NCI-H345 treated with DMSO at 0.1 percent for 48 hours (cell line): ENCODE measurements at regions not wholly inside any gene's neighbourhood (a gene's known extent, or its start where the extent isn't known, plus 50 kb on each side); places are given as distances from the start of the nearest gene placed in this dataset.

Source experiments
- DNase-seq: peaks from one replicate; lab custom pipeline; 2025; ENCODE audit not compliant: unreplicated experiment; lab: John Stamatoyannopoulos, UW

DNA sequence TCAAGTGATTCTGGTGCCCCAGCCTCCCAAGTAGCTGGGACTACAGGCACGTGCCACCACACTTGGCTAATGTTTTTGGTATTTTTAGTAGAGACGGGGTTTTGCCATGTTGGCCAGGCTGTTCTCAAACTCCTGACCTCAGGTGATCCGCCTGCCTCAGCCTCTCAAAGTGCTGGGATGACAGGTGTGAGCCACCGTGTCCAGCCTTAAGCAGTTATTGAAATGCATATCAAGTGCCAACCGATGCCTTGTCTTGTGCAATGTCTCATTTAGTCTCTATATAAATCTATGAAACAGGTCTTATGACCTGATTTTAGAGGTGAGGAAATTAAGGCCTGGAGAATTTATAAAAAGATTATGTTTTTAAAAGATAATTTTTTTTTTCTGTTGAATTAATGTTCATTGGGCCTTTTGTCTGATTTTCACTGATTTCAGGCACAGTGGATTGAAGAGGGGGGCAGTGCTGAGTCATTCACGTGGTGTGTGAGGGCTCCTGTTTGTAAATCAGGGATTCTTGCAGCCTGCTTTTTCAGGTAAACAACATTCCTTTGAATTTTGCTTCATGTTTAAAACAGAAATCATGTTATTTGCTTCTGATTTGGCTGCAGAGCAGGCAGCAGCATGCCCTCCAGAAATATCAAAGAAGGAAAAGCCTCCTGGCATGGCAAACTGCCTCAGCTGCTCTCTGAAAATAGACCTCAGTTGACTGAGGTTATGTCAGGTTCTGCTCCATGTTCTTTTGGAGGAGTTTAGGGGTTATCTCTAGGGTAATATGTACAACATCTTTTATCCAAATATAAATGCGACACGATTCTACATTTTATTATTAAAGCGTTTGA, 407.0 kb upstream of the RGMA start:
- no peak for DNase-seq

DNA sequence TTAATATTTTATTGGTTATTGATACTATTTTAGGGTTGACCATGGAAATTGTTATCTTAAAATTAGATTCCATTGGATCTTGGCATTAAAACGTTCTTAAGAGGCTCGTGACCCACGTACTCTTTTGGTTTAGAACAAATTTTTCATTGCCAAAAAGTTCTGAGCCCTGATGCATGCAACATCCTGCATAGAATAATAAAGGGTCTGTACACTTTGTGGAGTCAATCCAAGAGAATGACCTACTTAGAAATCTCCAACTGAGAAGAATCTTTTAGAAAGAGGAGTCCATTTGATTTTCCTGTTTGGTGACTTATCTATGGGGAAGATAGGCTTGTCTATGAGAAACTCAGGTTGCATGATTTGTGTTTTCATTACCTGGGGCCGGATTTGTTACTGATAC, 404.2 kb upstream of the RGMA start:
- DNase-seq, result no peak

DNA sequence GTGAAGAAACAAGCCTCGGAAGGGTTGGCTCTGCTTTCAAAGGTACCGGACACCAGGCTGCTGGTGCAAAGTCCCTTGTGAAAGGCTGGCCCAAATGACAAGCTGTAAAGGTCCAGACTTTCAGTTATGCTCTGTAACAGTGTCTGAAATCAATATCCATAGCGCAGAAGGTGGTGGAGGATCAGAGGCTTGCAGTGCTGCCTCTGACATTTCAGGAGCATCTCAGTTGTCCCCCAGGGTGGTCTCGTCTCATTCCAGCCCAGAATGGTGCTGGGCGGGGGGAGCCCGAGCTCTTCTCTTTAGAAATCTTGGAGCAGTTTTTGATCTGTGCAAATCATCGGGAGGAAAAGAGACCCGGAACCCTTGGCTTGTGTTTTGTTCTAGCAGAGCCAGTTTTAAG, 402.3 kb upstream of the RGMA start:
- DNase-seq, result no peak

DNA sequence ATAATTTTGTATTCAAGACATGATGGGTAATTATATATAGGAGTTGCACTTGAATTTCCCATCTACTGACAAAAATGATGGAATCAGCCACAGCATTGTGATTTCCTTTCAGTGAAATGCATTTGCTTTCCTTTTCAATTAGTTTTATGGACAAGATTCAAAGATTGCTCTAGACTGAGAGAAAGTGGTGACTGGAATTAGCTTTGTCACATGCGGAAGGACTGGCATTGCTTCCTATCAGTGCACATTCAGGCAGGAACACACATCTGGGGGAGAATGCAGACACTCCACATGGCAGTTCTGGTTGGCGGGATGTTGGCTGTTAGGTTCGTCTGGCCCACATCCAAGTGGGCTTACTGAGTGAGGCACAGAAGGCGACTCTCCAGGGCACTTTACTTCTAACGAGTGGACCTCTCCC, 399.3 kb upstream of the RGMA start:
- no peak for DNase-seq

DNA sequence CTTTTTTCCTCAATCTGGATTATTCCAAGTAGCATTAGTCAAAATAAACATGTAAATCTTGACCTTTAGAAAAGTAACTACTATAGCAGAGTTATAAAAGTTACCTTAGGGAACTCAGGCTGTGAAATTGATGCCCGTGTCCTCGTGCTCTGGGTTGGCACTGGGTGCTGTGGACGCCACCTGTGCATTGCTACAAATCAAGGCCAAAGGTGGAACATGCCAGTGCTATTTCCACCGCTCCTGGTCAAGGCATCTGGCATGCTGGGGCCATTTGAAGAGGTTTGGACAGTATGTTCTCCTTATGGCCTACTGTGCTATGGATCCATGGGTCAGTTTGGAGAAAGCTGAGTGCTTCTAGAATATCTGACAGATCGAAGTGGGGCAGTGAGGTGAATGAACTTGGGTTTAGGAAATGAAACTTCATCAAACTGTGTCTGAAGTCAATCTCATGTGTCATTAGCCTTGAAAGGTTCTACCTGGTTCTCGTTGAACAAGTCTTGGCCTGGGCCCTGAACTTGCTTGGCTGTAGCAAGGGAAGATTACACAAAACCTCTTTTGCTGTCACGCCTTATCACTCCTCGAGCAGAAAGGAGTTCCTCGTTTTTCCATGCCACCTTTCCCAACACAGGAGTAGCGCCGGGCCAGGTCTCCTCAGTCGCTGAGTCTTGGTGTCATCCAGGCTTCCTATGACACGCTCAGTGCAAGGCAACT, 397.6 kb upstream of the RGMA start:
- DNase-seq, result no peak

GRCh38 chr15:93485438-93486327, 396.7 kb upstream of the RGMA start:
- DNase-seq, result no peak

- DNase-seq, result no peak
These were observed 394.9 kb upstream of the RGMA start for GRCh38 chr15:93483923-93484322.

GRCh38 chr15:93482731-93483130, 393.7 kb upstream of the RGMA start:
- no peak for DNase-seq

- no peak for DNase-seq
These were observed 390.7 kb upstream of the RGMA start for GRCh38 chr15:93479715-93480114.

GRCh38 chr15:93478947-93479346, 389.9 kb upstream of the RGMA start:
- no peak for DNase-seq

GRCh38 chr15:93477721-93478120, 388.7 kb upstream of the RGMA start:
- DNase-seq, result no peak

- DNase-seq, result peak; percentile 87
These were observed 388.2 kb upstream of the RGMA start for GRCh38 chr15:93477188-93477587.

DNA sequence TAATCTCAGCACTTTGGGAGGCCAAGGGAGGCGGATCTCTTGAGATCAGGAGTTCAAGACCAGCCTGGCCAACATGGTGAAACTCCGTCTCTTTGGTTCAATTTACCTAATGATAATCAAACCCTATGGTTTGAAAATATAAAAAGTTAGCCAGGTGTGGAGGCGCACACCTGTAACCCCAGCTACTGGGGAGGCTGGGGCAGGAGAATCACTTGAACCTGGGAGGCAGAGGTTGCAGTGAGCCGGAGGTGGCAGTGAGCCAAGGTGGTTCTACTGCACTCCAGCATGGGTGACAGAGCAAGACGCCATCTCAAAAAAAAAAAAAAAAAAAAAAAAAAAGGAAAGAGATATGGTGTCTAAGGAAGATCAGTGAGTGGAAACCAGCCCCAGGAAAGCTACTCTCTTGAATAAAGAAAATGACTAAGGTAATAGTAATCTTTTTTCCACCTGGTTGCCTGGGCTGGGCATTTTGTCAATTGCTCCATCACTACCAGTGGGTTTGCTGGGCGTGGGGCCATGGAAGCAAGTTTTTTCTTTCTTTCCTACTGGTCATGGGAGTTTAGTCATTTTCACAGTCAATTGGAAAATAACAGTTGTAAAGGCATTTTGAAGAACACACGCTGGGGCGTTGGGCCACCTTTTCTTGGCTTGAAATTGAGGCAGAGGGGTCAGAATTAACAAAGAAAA, 387.6 kb upstream of the RGMA start:
- DNase-seq, result no peak

GRCh38 chr15:93474728-93475127, 385.7 kb upstream of the RGMA start:
- DNase-seq, result no peak

- DNase-seq, result no peak
These were observed 381.0 kb upstream of the RGMA start for GRCh38 chr15:93469994-93470393.

DNA sequence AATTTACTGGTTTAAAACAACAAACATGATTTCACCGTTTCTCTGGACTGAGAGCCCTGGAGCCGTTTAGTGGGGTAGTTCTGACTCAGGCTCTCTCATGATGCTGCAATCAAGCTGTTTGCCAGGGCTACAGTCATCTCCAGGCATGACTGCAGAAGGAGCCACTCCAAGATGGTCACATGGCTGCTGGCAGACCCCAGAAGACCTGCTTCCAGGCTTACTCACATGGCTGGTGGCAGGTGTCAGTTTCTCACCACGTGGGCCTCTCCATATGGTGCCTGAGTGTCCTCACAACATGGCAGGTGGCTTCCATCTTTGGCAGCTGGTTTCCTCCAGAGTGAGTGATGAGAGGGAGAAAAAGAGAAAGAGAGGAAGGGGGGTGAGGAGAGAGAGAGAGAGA, 378.3 kb upstream of the RGMA start:
- peak; percentile 61 for DNase-seq

DNA sequence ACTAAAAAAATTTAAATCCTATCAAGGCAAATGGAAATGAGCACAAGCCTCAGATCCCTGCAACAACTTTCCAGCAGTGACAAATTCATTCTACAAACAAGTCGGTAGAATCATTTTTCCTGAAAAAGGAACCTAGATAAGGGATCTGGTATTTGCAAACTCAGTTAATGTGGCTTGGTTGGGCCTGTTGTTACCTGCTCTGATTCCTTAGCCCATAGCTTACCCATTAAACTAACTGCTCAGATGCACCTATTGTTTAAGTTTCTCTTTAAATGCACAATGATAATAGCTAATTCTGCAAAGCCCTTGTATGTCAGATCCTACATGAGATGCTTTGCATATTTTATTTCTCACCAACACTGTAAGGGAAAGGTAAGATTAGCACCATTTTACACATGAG, 377.4 kb upstream of the RGMA start:
- DNase-seq, result no peak

DNA sequence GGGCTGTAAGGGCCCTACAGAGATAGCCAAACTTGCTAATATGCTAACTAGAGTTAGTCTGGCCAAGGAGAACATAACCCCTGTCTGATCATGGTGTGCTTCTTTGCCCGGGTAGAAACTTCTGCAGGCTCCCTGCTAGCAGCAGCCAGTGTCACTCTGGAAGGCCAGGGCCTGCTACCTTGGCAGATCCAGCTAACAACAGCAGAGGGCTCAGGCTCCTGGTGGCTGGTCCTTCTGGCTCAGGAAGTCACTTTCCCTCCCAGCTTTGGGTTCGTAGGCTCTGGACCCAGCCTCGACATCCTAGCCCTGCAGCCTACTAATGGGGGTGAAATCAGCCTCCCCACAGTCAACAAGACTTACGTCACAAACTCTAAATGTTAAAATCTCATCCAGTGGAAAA, 373.7 kb upstream of the RGMA start:
- DNase-seq, result no peak

GRCh38 chr15:93460717-93461116, 371.7 kb upstream of the RGMA start:
- no peak for DNase-seq

DNA sequence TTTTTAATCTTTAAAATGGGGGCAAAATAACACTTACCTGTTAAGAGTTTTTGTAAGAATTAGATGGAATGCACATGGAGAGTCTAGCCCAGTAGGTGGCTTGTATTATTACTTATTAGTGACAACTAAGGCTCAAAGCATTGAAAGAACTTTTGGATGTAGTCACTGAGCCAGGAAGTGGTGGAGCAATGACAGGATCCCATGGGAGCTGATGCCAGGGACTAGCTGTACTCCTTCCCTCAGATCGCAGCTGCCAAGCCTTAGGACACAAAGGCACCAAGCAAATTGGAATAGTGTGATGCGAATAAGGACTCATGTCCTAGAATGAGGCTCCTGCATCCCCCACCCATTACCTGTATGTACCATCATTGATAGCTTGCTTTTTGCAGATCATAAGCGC, 370.4 kb upstream of the RGMA start:
- DNase-seq, result no peak

DNA sequence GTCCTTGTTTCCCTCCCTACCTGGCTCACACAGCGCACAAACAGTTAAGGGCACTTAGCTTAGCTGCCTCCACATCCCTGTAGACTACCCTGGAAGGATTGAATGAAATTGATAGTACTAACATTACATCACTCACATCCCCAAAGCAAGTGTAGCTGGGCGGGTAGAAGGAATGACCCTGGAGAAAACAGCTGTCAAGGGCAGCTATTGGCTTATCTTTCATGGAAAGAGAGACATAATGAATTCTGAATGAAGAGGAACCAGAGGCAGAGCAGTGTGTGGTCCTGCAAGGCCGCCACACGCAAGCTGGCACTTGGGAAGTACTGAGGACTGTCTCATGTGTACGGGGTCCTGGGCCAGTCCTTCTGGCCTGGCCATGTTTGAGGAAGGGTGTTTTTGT, 369.6 kb upstream of the RGMA start:
- DNase-seq, result no peak
